ENCODE measurements at regions not wholly inside any gene's neighbourhood (a gene's known extent, or its start where the extent isn't known, plus 50 kb on each side); places are given as distances from the start of the nearest gene placed in this dataset.

- no peak for DNase-seq
These were observed 208.4 kb downstream of the C12orf75 start for GRCh38 chr12:105538880-105539279.

- DNase-seq, result no peak
These were observed 209.2 kb downstream of the C12orf75 start for GRCh38 chr12:105539735-105540134.

GRCh38 chr12:105547786-105548185 lies 217.3 kb downstream of the C12orf75 start:
- no peak for DNase-seq

- DNase-seq, result no peak
These were observed 218.1 kb downstream of the C12orf75 start for GRCh38 chr12:105548626-105549025.

- DNase-seq, result no peak
These were observed 221.6 kb downstream of the C12orf75 start for GRCh38 chr12:105552056-105552455.

GRCh38 chr12:105554223-105554678 lies 223.8 kb downstream of the C12orf75 start:
- no peak for DNase-seq

GRCh38 chr12:105554856-105555255 lies 224.4 kb downstream of the C12orf75 start:
- no peak for DNase-seq

GRCh38 chr12:105555556-105556295 lies 225.2 kb downstream of the C12orf75 start:
- no peak for DNase-seq

GRCh38 chr12:105559310-105559709 lies 228.8 kb downstream of the C12orf75 start:
- no peak for DNase-seq

GRCh38 chr12:105561546-105562198 lies 231.2 kb downstream of the C12orf75 start:
- no peak for DNase-seq

GRCh38 chr12:105562199-105562971 lies 231.9 kb downstream of the C12orf75 start:
- peak; percentile 82 for DNase-seq

GRCh38 chr12:105567061-105567460 lies 236.6 kb downstream of the C12orf75 start:
- no peak for DNase-seq

- DNase-seq, result no peak
These were observed 239.4 kb downstream of the C12orf75 start for GRCh38 chr12:105569886-105570285.

- peak; percentile 44 for DNase-seq
These were observed 240.5 kb downstream of the C12orf75 start for GRCh38 chr12:105570944-105571343.

GRCh38 chr12:105573574-105573973 lies 243.1 kb downstream of the C12orf75 start:
- DNase-seq, result no peak

GRCh38 chr12:105574056-105574715 lies 243.7 kb downstream of the C12orf75 start:
- DNase-seq, result no peak

- DNase-seq, result no peak
These were observed 244.7 kb downstream of the C12orf75 start for GRCh38 chr12:105575235-105575634.

GRCh38 chr12:105576261-105576660 lies 245.8 kb downstream of the C12orf75 start:
- no peak for DNase-seq

GRCh38 chr12:105580821-105581352 lies 250.4 kb downstream of the C12orf75 start:
- no peak for DNase-seq

GRCh38 chr12:105581420-105581819 lies 250.9 kb downstream of the C12orf75 start:
- DNase-seq, result no peak

GRCh38 chr12:105585107-105585506 lies 254.6 kb downstream of the C12orf75 start:
- DNase-seq, result no peak

GRCh38 chr12:105587237-105587636 lies 256.7 kb downstream of the C12orf75 start:
- DNase-seq, result no peak

GRCh38 chr12:105588106-105588505 lies 257.6 kb downstream of the C12orf75 start:
- no peak for DNase-seq
